GM12875 (cell line): ENCODE measurements at regions not wholly inside any gene's neighbourhood (a gene's known extent, or its start where the extent isn't known, plus 50 kb on each side); places are given as distances from the start of the nearest gene placed in this dataset.

Experiments
- H3K4me3 ChIP-seq: one replicate; pipeline ENCODE4 v1.5.1; 2011; ENCODE audit warnings: low read depth, low read length, control low read depth
- TF ChIP-seq, protein P1 (sequence below): IDR thresholded peaks from 2 replicates; pipeline ENCODE4 v1.5.1; 2011; ENCODE audit warnings: low read depth, mild to moderate bottlenecking, control low read depth, inconsistent platforms, low read length, moderate library complexity, borderline replicate concordance; ENCODE audit not compliant: insufficient read depth

DNA sequence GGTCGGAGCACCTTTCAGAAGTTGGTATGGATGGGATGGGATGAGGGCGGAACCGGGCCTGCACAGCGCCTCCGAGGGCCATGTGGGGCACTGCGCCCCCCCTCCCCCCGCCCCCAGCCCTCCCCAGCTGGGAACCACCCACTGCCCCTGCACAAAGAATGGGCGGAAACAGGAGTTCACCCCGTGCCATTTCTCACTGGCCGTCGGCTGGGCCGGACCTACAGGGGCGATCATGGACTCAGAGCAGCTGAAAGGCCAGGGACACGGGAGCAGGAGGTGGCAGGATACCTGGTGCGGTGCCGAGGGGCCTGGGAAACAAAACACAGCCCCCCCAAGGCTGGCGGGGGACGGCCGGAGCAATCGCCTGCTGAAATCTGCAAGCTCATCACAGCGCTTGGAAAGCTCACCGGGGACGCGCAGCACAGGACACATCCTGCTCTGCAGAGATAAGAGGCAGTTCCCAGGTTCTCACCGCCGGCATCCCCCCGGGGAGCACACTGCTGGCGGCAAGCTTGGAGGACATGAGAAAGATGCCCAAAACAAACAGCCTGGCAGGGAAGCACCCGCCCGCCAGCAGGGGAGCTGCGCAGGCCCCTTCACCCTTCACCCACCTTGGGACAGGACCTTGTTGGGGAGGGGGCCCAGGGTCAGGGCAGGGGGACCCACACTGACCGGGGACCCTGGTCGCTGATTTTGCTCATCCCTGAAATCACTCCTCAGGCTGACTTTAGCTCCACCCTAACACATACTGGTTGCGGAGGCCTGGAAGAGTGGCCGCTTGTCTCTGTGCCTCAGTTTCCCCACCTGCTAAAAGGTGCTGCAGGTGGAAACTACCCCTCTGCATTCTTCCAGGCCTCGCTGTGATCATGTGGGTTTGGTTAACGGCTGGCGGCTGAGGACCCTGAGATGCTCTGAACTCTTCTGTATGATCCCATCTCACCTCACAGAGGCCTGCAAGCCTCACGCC lies 263.9 kb downstream of the C16orf95 start:
- no peak overlapping the region for H3K4me3 ChIP-seq
- TF ChIP-seq, protein P1, sequence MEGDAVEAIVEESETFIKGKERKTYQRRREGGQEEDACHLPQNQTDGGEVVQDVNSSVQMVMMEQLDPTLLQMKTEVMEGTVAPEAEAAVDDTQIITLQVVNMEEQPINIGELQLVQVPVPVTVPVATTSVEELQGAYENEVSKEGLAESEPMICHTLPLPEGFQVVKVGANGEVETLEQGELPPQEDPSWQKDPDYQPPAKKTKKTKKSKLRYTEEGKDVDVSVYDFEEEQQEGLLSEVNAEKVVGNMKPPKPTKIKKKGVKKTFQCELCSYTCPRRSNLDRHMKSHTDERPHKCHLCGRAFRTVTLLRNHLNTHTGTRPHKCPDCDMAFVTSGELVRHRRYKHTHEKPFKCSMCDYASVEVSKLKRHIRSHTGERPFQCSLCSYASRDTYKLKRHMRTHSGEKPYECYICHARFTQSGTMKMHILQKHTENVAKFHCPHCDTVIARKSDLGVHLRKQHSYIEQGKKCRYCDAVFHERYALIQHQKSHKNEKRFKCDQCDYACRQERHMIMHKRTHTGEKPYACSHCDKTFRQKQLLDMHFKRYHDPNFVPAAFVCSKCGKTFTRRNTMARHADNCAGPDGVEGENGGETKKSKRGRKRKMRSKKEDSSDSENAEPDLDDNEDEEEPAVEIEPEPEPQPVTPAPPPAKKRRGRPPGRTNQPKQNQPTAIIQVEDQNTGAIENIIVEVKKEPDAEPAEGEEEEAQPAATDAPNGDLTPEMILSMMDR: no peak

DNA sequence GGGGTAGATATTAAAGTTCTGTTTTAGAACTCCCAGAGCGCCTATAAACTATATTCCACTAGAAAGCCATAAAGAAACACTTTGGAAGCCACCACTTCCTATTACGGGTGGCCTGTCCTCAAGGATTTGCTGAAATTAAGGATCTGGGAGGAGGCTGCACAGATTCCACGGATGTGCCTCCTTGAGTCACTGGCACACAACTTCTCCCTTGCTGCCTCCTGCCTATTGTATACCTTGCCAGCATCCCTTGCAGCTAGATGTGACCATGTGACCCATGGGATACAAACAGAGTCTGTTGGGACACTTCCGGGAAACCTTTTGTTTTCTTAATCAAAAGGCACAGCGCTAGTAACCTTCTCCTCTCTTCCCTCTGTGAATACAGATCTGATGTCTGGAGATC lies 263.0 kb downstream of the C16orf95 start:
- no peak overlapping the region for H3K4me3 ChIP-seq
- TF ChIP-seq, protein P1: no peak

DNA sequence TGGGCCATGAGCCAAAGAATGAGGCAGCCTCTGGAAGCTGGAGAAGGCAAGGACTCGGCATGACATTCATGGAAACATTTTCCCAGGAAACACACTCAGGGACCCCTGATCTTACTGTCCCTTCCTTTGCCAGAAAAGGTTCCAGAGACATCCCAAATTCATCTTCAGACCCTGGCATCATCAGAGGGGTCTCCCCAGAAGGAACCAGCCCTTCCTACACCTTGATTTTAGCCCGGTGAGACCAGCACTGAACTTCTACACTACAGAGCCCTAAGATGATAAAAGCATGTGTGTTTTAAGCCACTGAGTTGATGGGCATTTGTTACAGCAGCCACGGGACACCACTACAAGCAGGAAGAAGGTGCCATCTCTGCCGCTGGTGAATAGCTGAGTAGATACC lies 262.3 kb downstream of the C16orf95 start:
- H3K4me3 ChIP-seq: no peak overlapping the region
- TF ChIP-seq, protein P1: no peak

DNA sequence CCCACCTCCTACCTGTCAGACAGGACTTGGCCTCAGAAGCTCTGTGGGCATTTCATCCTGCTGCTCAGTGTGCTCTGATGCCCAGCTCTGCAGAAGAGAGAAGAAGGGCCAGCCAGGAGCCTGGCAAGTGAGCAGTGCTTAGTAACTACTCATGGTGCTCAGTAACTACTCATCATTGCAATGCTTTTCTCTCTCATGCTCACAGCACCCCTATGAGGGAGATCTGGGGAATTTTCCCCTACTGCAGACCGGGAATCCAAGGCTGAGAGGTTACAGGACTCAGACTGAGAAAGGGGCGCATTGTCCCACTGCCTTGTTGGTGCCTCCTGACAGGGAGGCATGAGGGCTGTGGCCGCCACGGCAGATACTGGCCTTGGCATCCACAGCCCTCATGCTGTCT lies 261.1 kb downstream of the C16orf95 start:
- TF ChIP-seq, protein P1: no peak
- H3K4me3 ChIP-seq: no peak overlapping the region

DNA sequence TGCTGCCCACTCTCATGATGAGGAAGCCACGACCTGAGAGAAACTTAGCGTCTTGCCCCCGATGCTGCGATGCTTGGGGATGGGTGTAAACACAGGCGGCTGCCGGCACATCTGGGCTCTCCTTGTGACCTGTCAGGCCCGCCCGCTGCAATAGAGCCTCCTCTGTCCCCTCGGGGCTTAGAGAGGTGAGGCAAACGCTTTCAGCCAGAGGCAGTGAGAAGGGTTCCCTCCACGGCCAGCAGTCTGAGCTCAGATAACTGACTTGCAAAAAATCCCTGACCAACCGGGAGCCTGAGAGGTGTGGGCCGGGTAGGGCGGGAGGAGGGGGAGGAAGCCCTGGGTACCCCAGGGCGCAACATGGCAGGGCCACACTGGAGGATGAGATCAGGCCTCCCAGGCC lies 260.6 kb downstream of the C16orf95 start:
- TF ChIP-seq, protein P1: no peak
- no peak overlapping the region for H3K4me3 ChIP-seq

DNA sequence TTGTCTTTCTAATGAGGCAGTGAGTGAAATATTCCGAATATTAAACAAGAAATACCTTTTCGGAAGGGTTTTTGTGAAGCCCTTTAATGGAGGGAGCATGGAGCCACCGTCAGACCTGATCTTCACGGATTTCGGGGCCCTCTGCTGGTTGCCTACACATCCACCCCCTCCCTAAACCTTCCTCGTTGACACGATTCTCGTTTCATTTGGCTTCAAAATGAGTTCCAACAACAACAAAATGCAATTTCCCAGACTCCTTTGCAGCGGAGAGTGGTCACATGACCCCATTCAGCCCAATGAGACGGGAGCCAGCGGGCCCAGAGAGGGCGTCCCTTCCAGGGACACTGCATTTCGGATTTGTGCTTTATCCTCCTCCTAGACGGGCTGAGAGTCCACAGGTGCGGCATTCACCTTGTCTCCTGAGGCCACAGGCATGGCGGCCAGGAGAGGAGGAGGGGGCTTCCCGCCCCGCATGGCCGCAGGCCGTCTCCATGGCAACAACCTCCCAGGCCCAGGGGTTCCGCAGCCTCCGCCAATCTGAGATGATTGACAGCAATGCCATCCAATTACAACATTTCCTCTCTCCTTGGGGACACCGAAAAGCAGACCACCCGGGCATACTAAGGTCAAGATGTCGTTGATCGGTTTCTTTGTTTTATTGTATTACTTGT lies 259.8 kb downstream of the C16orf95 start:
- TF ChIP-seq, protein P1: no peak
- H3K4me3 ChIP-seq: no peak overlapping the region
